Panc1 (cell line): ENCODE measurements at regions not wholly inside any gene's neighbourhood (a gene's known extent, or its start where the extent isn't known, plus 50 kb on each side); places are given as distances from the start of the nearest gene placed in this dataset.

Experiments used
- ATAC-seq: fragments of 200-7000 bp; cut with Tn5 transposase; 2 replicates; pipeline ENCODE4 v1.9.1; 2020; ENCODE audit warnings: mild to moderate bottlenecking, moderate library complexity
- BruUV-seq: library from RNA; stranded (reverse); fragments of 400-500 nt; replicated peaks from 2 replicates; lab custom pipeline; 2021; lab: Mats Ljungman, UMichigan
- CTCF ChIA-PET: fragments of 300-600 bp; sonication (Branson Sonifier 250); formaldehyde crosslinking; loops from one replicate; lab custom pipeline; 2022; ENCODE audit warnings: antibody characterized with exemption; lab: Charles Lee
- POLR2A ChIA-PET: fragments of 300-600 bp; sonication (Branson Sonifier 250); formaldehyde crosslinking; loops from one replicate; lab custom pipeline; 2022; ENCODE audit warnings: antibody characterized with exemption; lab: Charles Lee
- DNase-seq: peaks from one replicate; pipeline ENCODE4 v3.0.0-alpha.2; 2010; ENCODE audit warnings: low read depth, low spot score
- H3K27ac ChIP-seq: 2 replicates; pipeline ENCODE4 v1.5.1; 2011; ENCODE audit warnings: mild to moderate bottlenecking, low read length, inconsistent platforms
- H3K27me3 ChIP-seq: fragments of 200-500 bp; sonication (Bioruptor generic); 2 replicates; pipeline ENCODE4 v1.6.0; 2014; ENCODE audit warnings: low read length, inconsistent platforms; ENCODE audit not compliant: control insufficient read depth, insufficient read depth
- H3K36me3 ChIP-seq: fragments of 200-500 bp; sonication (Bioruptor generic); 2 replicates; pipeline ENCODE4 v1.5.1; 2014; ENCODE audit warnings: inconsistent platforms, mild to moderate bottlenecking, low read length, moderate library complexity; ENCODE audit not compliant: control insufficient read depth, insufficient read depth
- H3K4me1 ChIP-seq: 2 replicates; pipeline ENCODE4 v1.5.1; 2011; ENCODE audit warnings: inconsistent platforms, mild to moderate bottlenecking, low read length, moderate library complexity; ENCODE audit not compliant: control insufficient read depth, insufficient read depth
- H3K4me3 ChIP-seq, 2 experiments: 2 replicates each; pipeline ENCODE4 v1.5.1; 2011 to 2012; ENCODE audit warnings: low read depth in 2 of 2, low read length in 2 of 2, mild to moderate bottlenecking in 2 of 2, inconsistent platforms in 1 of 2, moderate library complexity in 1 of 2
- H3K9me3 ChIP-seq: fragments of 200-500 bp; sonication (Bioruptor generic); 2 replicates; pipeline ENCODE4 v1.5.1; 2014; ENCODE audit warnings: low read depth, mild to moderate bottlenecking, inconsistent platforms, low read length, moderate library complexity; ENCODE audit not compliant: control insufficient read depth, insufficient read depth
- POLR2AphosphoS5 ChIP-seq: IDR thresholded peaks from 2 replicates; pipeline ENCODE4 v1.6.1; 2012; ENCODE audit warnings: mild to moderate bottlenecking, low read depth, low read length, moderate library complexity
- SIN3A ChIP-seq: IDR thresholded peaks from 2 replicates; pipeline ENCODE4 v1.6.1; 2012; ENCODE audit warnings: low read depth, mild to moderate bottlenecking, low read length, moderate library complexity, borderline replicate concordance; ENCODE audit not compliant: insufficient read depth
- TCF7L2 ChIP-seq: IDR thresholded peaks from 2 replicates; pipeline ENCODE4 v1.6.1; 2011; ENCODE audit warnings: mild to moderate bottlenecking, low read depth, low read length, inconsistent platforms
- in situ Hi-C: cut with HindIII; loops from 2 replicates; pipeline ENCODE4 v1.10.0; 2016; ENCODE audit warnings: low sequenced_read_pairs, low pct_unique_long_range_greater_than_20kb
- intact Hi-C: fragments of 100-400 bp; cut with micrococcal nuclease; formaldehyde crosslinking; loops from one replicate; pipeline ENCODE4 v1.10.0; 2022; ENCODE audit not compliant: unreplicated experiment
- TF ChIP-seq, protein P1 (sequence below), 2 experiments: IDR thresholded peaks; 2 replicates each; pipeline ENCODE4 v1.6.1; 2011 to 2012; ENCODE audit warnings: low read depth in 2 of 2, control low read depth in 1 of 2, low read length in 1 of 2, mild to moderate bottlenecking in 1 of 2, moderate library complexity in 1 of 2; ENCODE audit not compliant: insufficient read depth in 1 of 2
- TF ChIP-seq, protein P2 (sequence below): fragments of 450-650 bp; IDR thresholded peaks from 2 replicates; pipeline ENCODE4 v1.5.1; 2017; ENCODE audit warnings: mild to moderate bottlenecking

DNA sequence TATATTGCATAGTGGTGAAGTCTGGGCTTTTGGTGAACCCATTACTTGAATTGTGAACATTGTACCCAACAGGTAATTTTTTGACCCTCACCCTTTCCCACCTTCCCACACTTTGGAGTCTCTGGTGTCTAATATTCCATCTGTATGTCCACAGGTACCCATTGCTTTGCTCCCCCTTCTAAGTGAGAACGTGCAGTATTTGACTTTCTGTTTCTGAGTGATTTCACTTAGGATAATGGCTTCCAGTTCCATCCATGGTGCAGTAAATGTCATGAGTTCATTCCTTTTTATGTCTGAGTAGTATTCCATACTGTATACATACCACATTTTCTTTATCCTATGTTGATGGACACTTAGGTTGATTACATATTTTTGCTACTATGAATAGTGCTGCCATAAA lies 91.5 kb upstream of the KIF5B start:
- no peaks in the 10 kb centered on the region for H3K27me3 ChIP-seq
- H3K36me3 ChIP-seq, result no peaks in the 10 kb centered on the region
- TF ChIP-seq, protein P1, sequence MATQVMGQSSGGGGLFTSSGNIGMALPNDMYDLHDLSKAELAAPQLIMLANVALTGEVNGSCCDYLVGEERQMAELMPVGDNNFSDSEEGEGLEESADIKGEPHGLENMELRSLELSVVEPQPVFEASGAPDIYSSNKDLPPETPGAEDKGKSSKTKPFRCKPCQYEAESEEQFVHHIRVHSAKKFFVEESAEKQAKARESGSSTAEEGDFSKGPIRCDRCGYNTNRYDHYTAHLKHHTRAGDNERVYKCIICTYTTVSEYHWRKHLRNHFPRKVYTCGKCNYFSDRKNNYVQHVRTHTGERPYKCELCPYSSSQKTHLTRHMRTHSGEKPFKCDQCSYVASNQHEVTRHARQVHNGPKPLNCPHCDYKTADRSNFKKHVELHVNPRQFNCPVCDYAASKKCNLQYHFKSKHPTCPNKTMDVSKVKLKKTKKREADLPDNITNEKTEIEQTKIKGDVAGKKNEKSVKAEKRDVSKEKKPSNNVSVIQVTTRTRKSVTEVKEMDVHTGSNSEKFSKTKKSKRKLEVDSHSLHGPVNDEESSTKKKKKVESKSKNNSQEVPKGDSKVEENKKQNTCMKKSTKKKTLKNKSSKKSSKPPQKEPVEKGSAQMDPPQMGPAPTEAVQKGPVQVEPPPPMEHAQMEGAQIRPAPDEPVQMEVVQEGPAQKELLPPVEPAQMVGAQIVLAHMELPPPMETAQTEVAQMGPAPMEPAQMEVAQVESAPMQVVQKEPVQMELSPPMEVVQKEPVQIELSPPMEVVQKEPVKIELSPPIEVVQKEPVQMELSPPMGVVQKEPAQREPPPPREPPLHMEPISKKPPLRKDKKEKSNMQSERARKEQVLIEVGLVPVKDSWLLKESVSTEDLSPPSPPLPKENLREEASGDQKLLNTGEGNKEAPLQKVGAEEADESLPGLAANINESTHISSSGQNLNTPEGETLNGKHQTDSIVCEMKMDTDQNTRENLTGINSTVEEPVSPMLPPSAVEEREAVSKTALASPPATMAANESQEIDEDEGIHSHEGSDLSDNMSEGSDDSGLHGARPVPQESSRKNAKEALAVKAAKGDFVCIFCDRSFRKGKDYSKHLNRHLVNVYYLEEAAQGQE (IDR thresholded peaks at IDR 0.05; ENCODE audit: insufficient read depth in 1 of 2, low read depth in 2 of 2, low read length in 1 of 2), result no peak
- TF ChIP-seq POLR2AphosphoS5, result no peak
- TF ChIP-seq TCF7L2, result no peak
- TF ChIP-seq SIN3A, result no peak
- TF ChIP-seq, protein P2, sequence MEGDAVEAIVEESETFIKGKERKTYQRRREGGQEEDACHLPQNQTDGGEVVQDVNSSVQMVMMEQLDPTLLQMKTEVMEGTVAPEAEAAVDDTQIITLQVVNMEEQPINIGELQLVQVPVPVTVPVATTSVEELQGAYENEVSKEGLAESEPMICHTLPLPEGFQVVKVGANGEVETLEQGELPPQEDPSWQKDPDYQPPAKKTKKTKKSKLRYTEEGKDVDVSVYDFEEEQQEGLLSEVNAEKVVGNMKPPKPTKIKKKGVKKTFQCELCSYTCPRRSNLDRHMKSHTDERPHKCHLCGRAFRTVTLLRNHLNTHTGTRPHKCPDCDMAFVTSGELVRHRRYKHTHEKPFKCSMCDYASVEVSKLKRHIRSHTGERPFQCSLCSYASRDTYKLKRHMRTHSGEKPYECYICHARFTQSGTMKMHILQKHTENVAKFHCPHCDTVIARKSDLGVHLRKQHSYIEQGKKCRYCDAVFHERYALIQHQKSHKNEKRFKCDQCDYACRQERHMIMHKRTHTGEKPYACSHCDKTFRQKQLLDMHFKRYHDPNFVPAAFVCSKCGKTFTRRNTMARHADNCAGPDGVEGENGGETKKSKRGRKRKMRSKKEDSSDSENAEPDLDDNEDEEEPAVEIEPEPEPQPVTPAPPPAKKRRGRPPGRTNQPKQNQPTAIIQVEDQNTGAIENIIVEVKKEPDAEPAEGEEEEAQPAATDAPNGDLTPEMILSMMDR, result no peak
- H3K4me1 ChIP-seq, result no peaks in the 10 kb centered on the region
- BruUV-seq, result no TSS peak
- H3K4me3 ChIP-seq, result no peak overlapping the region
- DNase-seq (no peak), ATAC-seq (no peak)
- ChIA-PET CTCF (no interaction called here), POLR2A (no interaction called here)
- no peaks in the 10 kb centered on the region for H3K9me3 ChIP-seq
- in situ Hi-C loops, result no loop called here
- intact Hi-C loops, result no loop called here
- H3K27ac ChIP-seq, result no peak overlapping the region

DNA sequence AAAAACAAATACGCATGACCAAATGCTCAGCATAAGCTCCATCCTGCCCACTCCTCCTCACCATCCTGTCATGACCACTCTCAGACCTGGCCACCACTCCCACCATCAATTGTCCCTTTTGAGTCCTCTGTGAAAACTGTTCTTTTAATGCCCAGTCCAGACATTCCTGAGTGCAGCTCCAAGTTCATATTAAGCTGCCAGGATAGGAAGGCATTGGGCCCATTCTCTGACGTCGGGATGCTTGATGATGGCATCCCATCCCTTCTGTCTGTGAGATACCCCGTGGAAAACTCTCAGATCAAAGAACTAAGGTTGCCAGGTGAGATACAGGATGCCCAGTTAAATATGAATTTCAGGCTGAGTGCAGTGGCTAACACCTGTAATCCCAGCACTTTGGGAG lies 89.9 kb upstream of the KIF5B start:
- H3K27me3 ChIP-seq, result no peaks in the 10 kb centered on the region
- in situ Hi-C loops, result no loop called here

More for the DNA sequence above, 89.9 kb upstream of the KIF5B start:
- DNase-seq (no peak), ATAC-seq (no peak)
- no peaks in the 10 kb centered on the region for H3K36me3 ChIP-seq
- no peaks in the 10 kb centered on the region for H3K4me1 ChIP-seq
- TF ChIP-seq, protein P1 (IDR thresholded peaks at IDR 0.05; ENCODE audit: insufficient read depth in 1 of 2, low read depth in 2 of 2, low read length in 1 of 2), result no peak
- TF ChIP-seq POLR2AphosphoS5 (no peak), SIN3A (no peak), TCF7L2 (no peak)
- TF ChIP-seq, protein P2, result no peak
- ChIA-PET POLR2A (no interaction called here), CTCF (interaction anchor here (0.6 kb wide), 1 partner anchor 220 kb away, joined by 3 read pairs; no protein-coding TSS in a partner anchor)
- H3K4me3 ChIP-seq, result no peak overlapping the region
- H3K9me3 ChIP-seq, result no peaks in the 10 kb centered on the region
- no TSS peak for BruUV-seq
- intact Hi-C loops, result no loop called here
- no peak overlapping the region for H3K27ac ChIP-seq
